ENCODE measurements at regions not wholly inside any gene's neighbourhood (a gene's known extent, or its start where the extent isn't known, plus 50 kb on each side); places are given as distances from the start of the nearest gene placed in this dataset.

DNA sequence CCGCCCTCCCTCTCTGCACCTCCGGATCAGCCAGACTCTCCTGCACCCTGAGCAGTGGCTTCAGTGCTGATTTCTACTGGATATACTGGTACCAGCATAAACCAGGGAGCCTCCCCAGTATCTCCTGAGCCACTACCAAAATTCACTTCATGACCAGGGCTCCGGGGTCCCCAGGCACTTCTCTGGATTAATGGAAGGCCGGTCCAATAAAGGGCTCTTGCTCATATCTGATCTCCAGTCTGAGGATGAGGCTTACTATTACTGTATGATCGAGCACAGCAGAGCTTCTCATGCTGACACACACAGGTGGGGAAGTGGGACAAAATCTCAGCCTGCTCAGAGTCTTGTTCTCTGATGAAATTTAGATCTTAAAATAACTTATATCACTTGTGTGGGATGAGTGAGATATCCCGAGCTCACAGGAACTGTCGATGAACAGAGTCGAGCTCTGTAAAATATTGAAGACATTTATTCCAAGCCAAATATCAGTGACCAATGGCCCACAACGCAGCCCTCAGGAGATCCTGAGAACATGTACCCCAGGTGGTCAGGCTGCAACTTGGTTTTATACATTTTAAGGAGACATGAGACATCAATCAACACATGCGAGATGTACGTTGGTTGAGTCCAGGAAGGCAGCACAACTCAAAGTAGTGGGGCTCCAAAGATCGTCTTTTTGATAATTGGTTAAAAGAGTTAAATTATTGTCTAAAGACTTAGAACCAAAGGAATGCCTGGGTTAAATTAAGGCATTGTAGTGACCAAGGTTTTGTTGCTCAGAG is 93.0 kb upstream of the TOP3B start:
- no peak for DNase-seq
- Mint-ChIP-seq H3K36me3 (ENCODE audit: insufficient read depth) (no peaks in the 10 kb centered on the region), H3K4me1 (ENCODE audit: low read depth in 2 of 2) (no peaks in the 10 kb centered on the region), H3K9me3 (no peaks in the 10 kb centered on the region), H3K4me3 (no peak overlapping the region), H3K27ac (no peak overlapping the region), H3K27me3 (peaks cover 33 to 60% of the 10 kb centered on the region in 2 donors)
- no peak for ATAC-seq (replicated peaks)

DNA sequence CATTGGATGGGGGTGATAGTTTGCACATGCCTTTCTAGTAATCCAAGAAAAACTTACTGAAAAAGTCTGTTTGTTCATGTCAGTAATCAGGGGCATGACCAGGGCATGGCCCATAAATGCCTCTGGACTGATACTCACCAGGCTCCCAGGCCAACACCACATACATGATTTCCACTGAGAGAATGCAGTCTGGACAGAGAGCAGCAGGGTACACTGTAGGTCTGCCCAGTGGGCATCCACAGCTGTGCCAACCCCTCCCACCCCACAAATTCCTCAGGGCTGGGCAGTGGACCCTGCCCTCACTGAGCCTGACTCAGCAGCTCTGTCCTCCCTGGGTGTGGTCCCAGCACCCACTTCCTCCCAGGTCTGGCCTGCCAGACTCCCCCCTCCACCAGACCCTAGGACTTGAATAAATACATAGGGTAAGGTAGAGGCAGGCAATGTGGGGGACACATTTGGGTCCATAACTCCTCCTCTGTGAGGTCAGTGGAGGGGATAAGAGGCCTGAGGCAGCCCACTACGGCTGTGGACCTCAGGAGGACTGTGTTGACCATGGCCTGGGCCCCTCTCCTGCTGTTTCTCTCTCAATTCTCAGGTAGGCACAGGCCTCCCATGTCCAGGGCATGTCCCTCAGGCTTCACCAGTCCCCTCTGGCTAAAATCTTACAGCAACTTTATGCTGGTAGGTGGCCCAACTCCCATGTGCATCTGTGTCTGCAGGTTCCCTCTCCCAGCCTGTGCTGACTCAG is 92.2 kb upstream of the TOP3B start:
- Mint-ChIP-seq H3K9me3 (no peaks in the 10 kb centered on the region), H3K27ac (no peak overlapping the region)
- no peak for ATAC-seq (replicated peaks)

DNA sequence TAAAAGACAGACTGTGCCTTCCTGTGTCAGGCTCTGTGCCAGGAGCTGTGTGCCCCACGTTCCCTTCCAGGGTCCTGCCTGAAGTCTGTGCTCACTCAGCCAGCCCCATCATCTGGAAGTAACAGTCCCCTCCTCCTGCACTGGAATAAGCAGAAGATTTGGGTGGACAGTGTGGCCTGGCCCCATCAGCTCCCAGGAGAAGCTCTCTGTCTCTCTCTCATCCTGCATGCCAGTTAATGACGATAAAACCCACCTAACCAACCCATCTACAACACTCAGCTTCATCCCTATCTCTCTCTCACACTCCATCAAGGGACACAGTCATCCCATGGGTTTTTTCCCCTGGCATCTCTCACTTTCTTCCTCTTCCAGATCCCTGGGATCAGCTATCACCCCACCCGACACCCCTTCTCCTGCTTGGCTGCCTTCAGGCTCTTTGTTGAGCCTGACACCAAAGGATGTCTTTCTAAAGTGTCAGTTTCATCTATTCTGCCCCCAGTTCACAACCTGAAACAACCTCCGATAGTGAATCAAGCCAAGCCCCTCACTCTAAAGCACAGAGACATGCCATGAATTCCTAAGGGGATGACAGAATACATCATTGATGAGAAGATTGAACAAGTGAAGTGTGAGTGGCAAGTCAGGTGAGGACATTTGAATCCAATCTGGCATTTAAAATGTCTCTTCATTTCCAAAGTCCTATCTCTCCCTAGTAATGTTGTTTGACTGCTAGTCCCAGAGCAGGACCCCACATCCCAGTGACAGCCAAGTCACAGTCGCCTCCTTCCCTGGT is 91.4 kb upstream of the TOP3B start:
- ATAC-seq (replicated peaks) (no peak), DNase-seq (no peak)
- H3K36me3 Mint-ChIP-seq (ENCODE audit: insufficient read depth): no peaks in the 10 kb centered on the region
- no peak overlapping the region for H3K4me3 Mint-ChIP-seq
- no peaks in the 10 kb centered on the region for H3K4me1 Mint-ChIP-seq (ENCODE audit: low read depth in 2 of 2)
- no peak overlapping the region for H3K27ac Mint-ChIP-seq
- H3K9me3 Mint-ChIP-seq: no peaks in the 10 kb centered on the region
- H3K27me3 Mint-ChIP-seq: peaks cover 27 to 63% of the 10 kb centered on the region in 2 donors

More for the DNA sequence above, 92.2 kb upstream of the TOP3B start:
- Mint-ChIP-seq H3K4me3 (no peak overlapping the region), H3K4me1 (ENCODE audit: low read depth in 2 of 2) (no peaks in the 10 kb centered on the region), H3K27me3 (peaks cover 27 to 60% of the 10 kb centered on the region in 2 donors), H3K36me3 (ENCODE audit: insufficient read depth) (no peaks in the 10 kb centered on the region)
- DNase-seq: no peak

DNA sequence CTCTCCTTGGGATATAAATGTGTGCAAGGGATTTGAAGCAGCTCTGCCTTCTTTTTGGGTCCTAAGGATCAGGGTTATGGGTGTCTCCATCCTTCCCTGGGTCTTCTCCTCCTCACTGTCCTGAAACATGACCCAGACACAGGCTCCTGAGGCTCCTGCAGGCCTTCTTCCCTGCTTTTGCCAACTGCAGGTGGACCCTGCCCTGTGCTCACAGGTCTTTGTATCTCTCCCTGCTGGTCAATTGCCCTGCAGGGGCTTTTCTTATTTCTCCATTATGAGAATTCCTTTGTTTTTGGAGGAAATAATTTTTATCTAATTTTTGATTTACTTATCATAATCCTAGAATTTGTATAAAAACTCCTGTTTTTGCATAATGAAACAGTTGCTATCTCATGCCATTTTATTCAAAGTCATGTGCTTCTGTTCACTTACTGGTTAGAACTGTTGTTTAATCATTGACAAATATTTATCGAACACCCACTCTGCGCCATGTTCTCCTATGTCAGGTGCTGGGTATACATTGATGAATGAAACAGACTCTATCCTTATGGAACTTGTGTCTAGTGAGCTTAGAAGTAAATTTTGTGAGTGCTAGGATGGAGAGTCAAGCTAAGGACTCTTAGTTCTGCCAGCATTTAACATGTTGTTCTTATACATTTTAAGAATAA is 89.7 kb upstream of the TOP3B start:
- H3K27me3 Mint-ChIP-seq: peaks cover 27 to 54% of the 10 kb centered on the region in 2 donors
- DNase-seq (no peak), ATAC-seq (replicated peaks) (no peak)
- no peaks in the 10 kb centered on the region for H3K36me3 Mint-ChIP-seq (ENCODE audit: insufficient read depth)
- H3K4me3 Mint-ChIP-seq: no peak overlapping the region
- no peaks in the 10 kb centered on the region for H3K4me1 Mint-ChIP-seq (ENCODE audit: low read depth in 2 of 2)
- no peaks in the 10 kb centered on the region for H3K9me3 Mint-ChIP-seq
- H3K27ac Mint-ChIP-seq: no peak overlapping the region

DNA sequence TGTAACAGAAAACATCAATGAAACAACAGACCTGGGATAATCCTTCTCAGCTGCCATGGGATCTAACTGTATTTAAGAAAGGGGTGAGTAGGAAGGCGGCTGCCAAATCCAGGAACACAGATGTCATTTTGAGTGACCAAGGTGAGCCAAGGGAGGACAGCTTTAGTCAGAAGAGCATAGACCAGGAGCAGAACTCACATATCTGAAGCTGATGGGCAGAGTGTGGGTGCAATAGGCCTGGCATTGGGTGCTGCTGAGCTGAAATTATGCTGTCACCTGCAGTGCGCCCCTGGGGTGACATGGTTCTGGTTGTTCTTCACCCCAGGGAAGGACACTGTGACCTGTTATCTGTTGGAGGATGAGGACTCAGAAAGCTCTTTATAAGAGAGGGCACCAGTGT is 88.9 kb upstream of the TOP3B start:
- Mint-ChIP-seq H3K4me3 (no peak overlapping the region), H3K27me3 (peaks cover 21 to 45% of the 10 kb centered on the region in 2 donors), H3K4me1 (ENCODE audit: low read depth in 2 of 2) (no peaks in the 10 kb centered on the region), H3K36me3 (ENCODE audit: insufficient read depth) (no peaks in the 10 kb centered on the region), H3K27ac (no peak overlapping the region), H3K9me3 (no peaks in the 10 kb centered on the region)
- DNase-seq (no peak), ATAC-seq (replicated peaks) (no peak)

DNA sequence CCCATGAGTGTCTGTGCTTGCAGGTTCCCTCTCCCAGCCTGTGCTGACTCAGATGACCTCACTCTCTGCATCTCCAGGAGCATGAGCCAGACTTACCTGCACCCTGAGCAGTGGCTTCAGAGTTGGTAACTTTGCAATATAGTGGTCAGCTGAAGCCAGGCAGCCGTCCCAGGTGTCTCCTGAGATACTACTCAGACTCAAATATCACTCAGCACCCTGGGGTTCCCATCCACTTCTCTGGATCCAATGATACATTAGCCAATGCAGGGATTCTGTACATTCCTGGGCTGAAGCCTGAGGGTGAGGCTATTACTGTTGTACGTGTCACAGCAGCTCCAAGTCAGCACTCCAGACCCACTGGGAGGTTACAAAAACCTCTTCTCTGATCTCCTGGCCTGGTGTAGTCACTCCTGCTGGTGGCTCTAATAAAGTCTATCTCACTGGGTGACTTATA is 87.8 kb upstream of the TOP3B start:
- Mint-ChIP-seq H3K36me3 (ENCODE audit: insufficient read depth) (no peaks in the 10 kb centered on the region), H3K4me3 (no peak overlapping the region), H3K4me1 (ENCODE audit: low read depth in 2 of 2) (no peaks in the 10 kb centered on the region), H3K9me3 (no peaks in the 10 kb centered on the region), H3K27ac (no peak overlapping the region), H3K27me3 (peaks cover 17 to 39% of the 10 kb centered on the region in 2 donors)
- ATAC-seq (replicated peaks): no peak
- DNase-seq: no peak

DNA sequence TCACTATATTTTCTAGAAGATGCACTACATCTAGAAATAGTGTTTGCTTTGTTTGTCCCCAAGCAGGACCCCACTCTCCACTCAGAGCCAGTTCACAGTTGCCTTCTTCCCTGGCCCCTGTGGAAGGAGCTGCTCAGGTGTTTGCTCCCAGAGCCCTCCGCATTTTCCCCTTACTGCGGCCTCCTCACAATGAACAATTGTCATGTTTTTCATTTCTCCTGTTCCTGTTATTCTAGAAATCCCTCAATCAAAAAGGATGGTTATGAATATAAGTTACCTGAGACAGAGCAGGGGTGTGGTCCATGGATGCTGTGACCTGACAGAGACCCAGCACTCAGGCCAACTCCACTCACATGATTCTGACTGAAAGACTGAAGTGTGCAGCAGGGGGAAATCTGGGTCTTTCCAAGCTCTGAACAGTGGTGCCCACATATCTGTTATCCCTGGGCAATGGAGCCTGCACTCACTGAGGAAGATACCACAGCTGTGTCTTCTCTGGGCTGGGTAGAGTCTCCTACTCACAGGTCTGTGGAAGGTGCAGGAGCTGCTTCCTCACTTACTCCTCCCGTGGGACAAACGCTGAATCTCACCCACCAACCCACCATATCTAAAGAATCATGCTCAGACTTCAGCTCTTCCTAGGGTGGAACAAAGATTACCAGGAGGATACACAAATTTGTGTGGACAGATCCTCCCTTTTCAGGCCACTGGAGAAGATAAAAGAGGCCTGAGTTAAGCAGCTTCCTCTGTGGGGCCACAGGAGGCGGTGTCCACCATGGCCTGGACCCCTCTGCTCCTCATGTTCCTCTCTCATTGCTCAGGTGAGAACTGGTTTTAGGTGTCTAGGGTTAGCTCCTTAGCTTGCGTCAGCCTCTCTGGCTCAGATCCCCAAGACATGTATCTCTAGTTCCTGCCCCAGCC is 87.1 kb upstream of the TOP3B start:
- peaks cover 19 to 39% of the 10 kb centered on the region in 2 donors for H3K27me3 Mint-ChIP-seq
- no peaks in the 10 kb centered on the region for H3K9me3 Mint-ChIP-seq
- H3K4me3 Mint-ChIP-seq: no peak overlapping the region
- no peaks in the 10 kb centered on the region for H3K4me1 Mint-ChIP-seq (ENCODE audit: low read depth in 2 of 2)
- H3K27ac Mint-ChIP-seq: no peak overlapping the region
- ATAC-seq (replicated peaks) (no peak), DNase-seq (no peak)
- no peaks in the 10 kb centered on the region for H3K36me3 Mint-ChIP-seq (ENCODE audit: insufficient read depth)

DNA sequence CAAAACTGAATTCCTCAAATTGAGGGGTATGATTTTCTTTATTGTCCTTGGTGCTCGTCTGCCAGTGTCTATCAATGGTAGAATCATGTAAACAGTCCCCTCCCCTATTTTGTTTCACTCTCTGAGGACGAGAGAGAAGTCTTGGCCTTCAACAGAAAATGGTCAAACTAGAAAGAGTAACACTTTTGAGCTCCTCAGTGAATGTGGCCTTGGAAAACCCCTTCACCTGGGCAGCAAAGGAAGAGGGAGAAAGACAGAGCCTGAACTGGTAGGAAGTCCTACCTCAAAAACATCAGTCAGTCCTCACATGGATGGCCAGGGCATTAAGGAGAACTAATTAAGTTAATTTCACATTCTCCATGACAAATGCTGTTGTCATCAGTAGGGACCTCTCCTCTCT is 86.1 kb upstream of the TOP3B start:
- DNase-seq (no peak), ATAC-seq (replicated peaks) (no peak)
- H3K9me3 Mint-ChIP-seq: no peaks in the 10 kb centered on the region
- peaks cover 13 to 32% of the 10 kb centered on the region in 2 donors for H3K27me3 Mint-ChIP-seq
- no peak overlapping the region for H3K4me3 Mint-ChIP-seq
- H3K27ac Mint-ChIP-seq: no peak overlapping the region
- no peaks in the 10 kb centered on the region for H3K36me3 Mint-ChIP-seq (ENCODE audit: insufficient read depth)
- H3K4me1 Mint-ChIP-seq (ENCODE audit: low read depth in 2 of 2): no peaks in the 10 kb centered on the region

DNA sequence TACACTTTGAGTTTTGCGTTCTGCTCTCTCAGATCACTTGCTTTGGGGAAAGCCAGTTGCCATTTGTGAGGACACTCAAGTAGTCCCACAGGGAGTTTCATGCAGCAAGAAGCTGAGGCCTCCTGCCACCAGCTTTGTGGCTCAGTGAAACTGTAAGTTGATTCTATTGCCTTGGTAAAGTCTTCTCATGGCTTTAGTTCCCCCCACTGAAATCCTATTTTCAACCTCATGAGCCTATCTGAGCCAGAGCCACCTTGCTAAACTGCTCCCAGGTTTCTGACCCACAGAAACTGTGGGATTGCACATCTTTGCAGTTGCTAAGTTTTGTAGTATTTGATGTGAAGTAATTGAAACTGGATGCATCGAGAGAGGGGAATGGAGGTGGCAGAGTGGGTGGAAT is 85.4 kb upstream of the TOP3B start:
- DNase-seq (no peak), ATAC-seq (replicated peaks) (no peak)
- H3K36me3 Mint-ChIP-seq (ENCODE audit: insufficient read depth): peaks cover 3% of the 10 kb centered on the region
- no peaks in the 10 kb centered on the region for H3K9me3 Mint-ChIP-seq
- peaks cover 13 to 30% of the 10 kb centered on the region in 2 donors for H3K27me3 Mint-ChIP-seq
- no peaks in the 10 kb centered on the region for H3K4me1 Mint-ChIP-seq (ENCODE audit: low read depth in 2 of 2)
- H3K4me3 Mint-ChIP-seq: no peak overlapping the region
- no peak overlapping the region for H3K27ac Mint-ChIP-seq

DNA sequence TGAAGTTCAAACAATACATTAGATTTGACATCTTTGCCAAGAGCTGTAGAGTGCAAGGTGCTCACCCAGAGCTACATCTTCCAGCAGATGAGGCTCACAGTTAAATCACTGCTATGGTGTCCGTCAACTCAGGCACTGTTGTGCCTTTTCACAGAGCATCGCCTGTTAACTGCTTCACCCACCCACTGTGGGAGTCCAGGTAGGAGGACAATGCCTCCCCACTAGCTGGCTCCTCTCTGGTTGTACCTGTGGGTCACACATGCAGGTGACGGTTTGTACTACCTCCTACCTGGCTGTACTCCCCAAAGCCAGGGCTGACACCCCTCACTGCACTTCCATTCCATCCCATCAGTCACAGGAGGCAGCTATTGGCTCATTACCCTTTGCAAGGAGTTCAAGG is 84.6 kb upstream of the TOP3B start:
- no peak overlapping the region for H3K27ac Mint-ChIP-seq
- DNase-seq: no peak
- H3K27me3 Mint-ChIP-seq: peaks cover 13 to 30% of the 10 kb centered on the region in 2 donors
- ATAC-seq (replicated peaks): no peak
- H3K9me3 Mint-ChIP-seq: no peaks in the 10 kb centered on the region
- H3K4me1 Mint-ChIP-seq (ENCODE audit: low read depth in 2 of 2): no peaks in the 10 kb centered on the region
- H3K36me3 Mint-ChIP-seq (ENCODE audit: insufficient read depth): peaks cover 3% of the 10 kb centered on the region
- no peak overlapping the region for H3K4me3 Mint-ChIP-seq

DNA sequence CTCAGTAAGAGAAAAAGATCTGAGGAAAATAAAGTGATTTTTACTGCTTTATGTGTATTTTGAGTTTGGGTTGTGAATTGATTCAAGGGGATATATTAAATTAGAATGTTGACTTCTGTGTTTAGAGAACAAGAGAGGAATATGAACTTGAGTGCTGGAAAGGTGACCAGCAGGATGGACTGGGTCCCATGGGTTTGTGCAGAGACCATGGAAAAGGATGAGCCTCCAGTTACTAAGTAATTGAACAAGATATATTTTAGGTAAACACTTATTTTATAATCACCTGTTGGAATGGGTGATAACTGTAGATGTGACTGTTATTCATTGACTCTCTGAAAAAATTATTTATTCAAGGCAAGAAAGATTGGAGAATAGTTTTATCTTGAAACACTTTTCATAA is 82.0 kb upstream of the TOP3B start:
- H3K27ac Mint-ChIP-seq: no peak overlapping the region

DNA sequence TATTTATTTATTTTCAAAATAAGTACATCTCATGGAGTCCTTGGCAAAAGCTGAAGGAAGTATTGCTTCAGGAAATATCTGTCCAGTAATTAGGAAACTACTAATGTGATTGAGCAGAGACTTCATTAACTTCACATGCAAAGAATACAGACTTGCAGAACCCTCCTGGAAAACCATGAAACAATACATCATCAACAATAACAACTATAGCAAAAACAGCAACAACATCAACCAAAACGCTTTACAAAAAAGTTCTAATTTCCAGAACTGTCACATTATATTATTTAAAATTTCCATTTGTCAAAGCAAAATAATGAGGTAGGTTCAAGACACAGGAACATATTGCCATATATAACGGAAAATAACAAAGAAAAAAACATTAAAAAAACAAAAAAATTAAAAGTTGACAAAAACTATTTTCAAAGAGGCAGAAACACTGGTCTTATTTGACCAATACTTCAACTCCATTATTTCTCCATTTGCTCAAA is 79.8 kb upstream of the TOP3B start:
- Mint-ChIP-seq H3K27ac (no peak overlapping the region), H3K27me3 (peaks cover 45 to 51% of the 10 kb centered on the region in 2 donors), H3K4me3 (no peak overlapping the region), H3K4me1 (ENCODE audit: low read depth in 2 of 2) (no peaks in the 10 kb centered on the region), H3K9me3 (no peaks in the 10 kb centered on the region), H3K36me3 (ENCODE audit: insufficient read depth) (peaks cover 3% of the 10 kb centered on the region)
- no peak for DNase-seq
- no peak for ATAC-seq (replicated peaks)

More for the DNA sequence above, 82.0 kb upstream of the TOP3B start:
- Mint-ChIP-seq H3K4me1 (ENCODE audit: low read depth in 2 of 2) (no peaks in the 10 kb centered on the region), H3K27me3 (peaks cover 23 to 30% of the 10 kb centered on the region in 2 donors), H3K9me3 (no peaks in the 10 kb centered on the region), H3K36me3 (ENCODE audit: insufficient read depth) (peaks cover 3% of the 10 kb centered on the region), H3K4me3 (no peak overlapping the region)
- DNase-seq (no peak), ATAC-seq (replicated peaks) (no peak)

All from effector memory CD8-positive, alpha-beta T cell (primary cell).